Left lung (tissue), 4 donors: ENCODE measurements at regions not wholly inside any gene's neighbourhood (a gene's known extent, or its start where the extent isn't known, plus 50 kb on each side); places are given as distances from the start of the nearest gene placed in this dataset.

Experiments
- ATAC-seq: fragments of 200-7000 bp; cut with Tn5 transposase; one replicate; pipeline ENCODE4 v1.9.1; 2020; ENCODE audit warnings: moderate library complexity
- DNase-seq, 4 donors: peaks; one replicate each; pipeline ENCODE4 v3.0.0-alpha.2; 2013 to 2020
- H3K27ac ChIP-seq, 2 donors: fragments of 200-600 bp; sonication (generic) in 1 of 2; one replicate each; pipeline versions ENCODE4 v1.5.0 to v1.8.0; 2020 to 2021
- H3K27me3 ChIP-seq, 2 donors: fragments of 200-600 bp; sonication (generic) in 1 of 2; one replicate each; pipeline versions ENCODE4 v1.5.0 to v1.8.0; 2020 to 2021
- H3K36me3 ChIP-seq, 2 donors: fragments of 200-600 bp; sonication (generic) in 1 of 2; one replicate each; pipeline versions ENCODE4 v1.5.0 to v1.8.0; 2020 to 2021
- H3K4me1 ChIP-seq, 2 donors: fragments of 200-600 bp; one replicate each; pipeline ENCODE4 v1.8.0; 2021
- H3K4me3 ChIP-seq, 2 donors: fragments of 200-600 bp; sonication (generic) in 1 of 2; one replicate each; pipeline versions ENCODE4 v1.5.0 to v1.8.0; 2020 to 2021; ENCODE audit warnings: mild to moderate bottlenecking in 1 of 2
- H3K9me3 ChIP-seq, 2 donors: fragments of 200-600 bp; sonication (generic) in 1 of 2; one replicate each; pipeline versions ENCODE4 v1.5.0 to v1.8.0; 2020 to 2021
- intact Hi-C, 2 donors: fragments of 100-400 bp; cut with DNase I; formaldehyde crosslinking; loops; one replicate each; pipeline versions ENCODE4 v1.11.2 to v1.14.2; 2022
- TF ChIP-seq, protein P1 (sequence below), 2 donors: fragments of 200-600 bp; sonication (generic) in 1 of 2; IDR thresholded peaks; one replicate each; pipeline versions ENCODE4 v1.5.0 to v1.8.0; 2021; ENCODE audit warnings: antibody characterized with exemption in 2 of 2
- donor health status: DM: no; HTN: yes; CAD: no.
- donor health status: DM: no; HTN: no; CAD: no.

GRCh38 chr2:74078466-74078865 is 69.2 kb downstream of the BOLA3 start:
- Histone ChIP-seq H3K27me3 (no peaks in the 10 kb centered on the region), H3K27ac (no peak overlapping the region), H3K4me3 (no peak overlapping the region), H3K4me1 (peaks cover 3 to 11% of the 10 kb centered on the region in 2 donors), H3K36me3 (peaks cover 0 to 64% of the 10 kb centered on the region in 2 donors), H3K9me3 (no peaks in the 10 kb centered on the region)
- TF ChIP-seq, protein P1, sequence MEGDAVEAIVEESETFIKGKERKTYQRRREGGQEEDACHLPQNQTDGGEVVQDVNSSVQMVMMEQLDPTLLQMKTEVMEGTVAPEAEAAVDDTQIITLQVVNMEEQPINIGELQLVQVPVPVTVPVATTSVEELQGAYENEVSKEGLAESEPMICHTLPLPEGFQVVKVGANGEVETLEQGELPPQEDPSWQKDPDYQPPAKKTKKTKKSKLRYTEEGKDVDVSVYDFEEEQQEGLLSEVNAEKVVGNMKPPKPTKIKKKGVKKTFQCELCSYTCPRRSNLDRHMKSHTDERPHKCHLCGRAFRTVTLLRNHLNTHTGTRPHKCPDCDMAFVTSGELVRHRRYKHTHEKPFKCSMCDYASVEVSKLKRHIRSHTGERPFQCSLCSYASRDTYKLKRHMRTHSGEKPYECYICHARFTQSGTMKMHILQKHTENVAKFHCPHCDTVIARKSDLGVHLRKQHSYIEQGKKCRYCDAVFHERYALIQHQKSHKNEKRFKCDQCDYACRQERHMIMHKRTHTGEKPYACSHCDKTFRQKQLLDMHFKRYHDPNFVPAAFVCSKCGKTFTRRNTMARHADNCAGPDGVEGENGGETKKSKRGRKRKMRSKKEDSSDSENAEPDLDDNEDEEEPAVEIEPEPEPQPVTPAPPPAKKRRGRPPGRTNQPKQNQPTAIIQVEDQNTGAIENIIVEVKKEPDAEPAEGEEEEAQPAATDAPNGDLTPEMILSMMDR (IDR thresholded peaks at IDR 0.05) = no peak
- intact Hi-C loops = no loop called here
- no peak for DNase-seq
- ATAC-seq = no peak

DNA sequence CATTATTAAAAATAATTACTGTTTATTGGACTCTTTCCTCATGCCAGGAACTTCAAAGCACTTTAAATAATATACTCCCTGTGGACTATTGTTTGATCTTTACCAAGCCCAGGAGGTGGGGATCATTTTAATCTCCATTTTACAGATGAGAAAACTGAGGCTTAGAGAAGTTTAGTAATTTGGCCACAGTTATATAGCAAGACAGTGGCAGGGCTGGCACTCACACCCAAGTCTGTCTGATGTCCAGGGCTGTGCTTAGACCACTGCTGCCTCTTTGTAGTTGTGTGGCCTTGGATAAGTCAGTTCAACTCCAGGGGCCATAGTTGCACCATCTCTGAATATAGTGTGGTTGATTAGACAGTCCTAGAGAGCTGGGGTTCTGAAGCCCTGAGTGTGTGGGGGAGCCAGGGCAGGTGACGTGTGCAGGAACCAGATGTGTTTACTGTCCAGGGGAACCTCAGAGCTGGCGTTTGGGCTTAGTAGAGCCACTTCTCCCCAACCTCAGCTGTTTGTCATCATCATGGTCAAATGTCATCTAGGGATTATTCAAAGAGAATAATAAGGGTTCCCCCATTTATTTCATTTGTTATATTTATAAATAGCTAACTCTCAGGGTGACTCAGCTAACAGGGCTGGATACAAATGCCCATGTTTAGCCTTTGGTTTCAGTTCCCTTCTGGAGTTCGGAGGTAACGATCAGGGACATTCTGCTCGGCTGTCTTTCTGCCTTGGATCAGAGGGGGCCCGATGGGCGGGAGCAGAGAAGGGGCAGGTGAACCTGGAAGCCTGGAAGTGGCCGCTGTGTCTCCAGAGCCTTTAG is 68.0 kb downstream of the BOLA3 start:
- DNase-seq = no peak
- Histone ChIP-seq H3K36me3 (peaks cover 0 to 64% of the 10 kb centered on the region in 2 donors), H3K27ac (no peak overlapping the region), H3K27me3 (no peaks in the 10 kb centered on the region), H3K4me1 (peaks cover 3 to 9% of the 10 kb centered on the region in 2 donors), H3K9me3 (no peaks in the 10 kb centered on the region), H3K4me3 (no peak overlapping the region)
- TF ChIP-seq, protein P1 (IDR thresholded peaks at IDR 0.05) = no peak
- intact Hi-C loops = no loop called here
- peak; percentile 21 for ATAC-seq

GRCh38 chr2:74080346-74080745 is 67.4 kb downstream of the BOLA3 start:
- TF ChIP-seq, protein P1 (IDR thresholded peaks at IDR 0.05) = no peak
- H3K27me3 ChIP-seq = no peaks in the 10 kb centered on the region
- H3K27ac ChIP-seq = no peak overlapping the region
- H3K9me3 ChIP-seq = no peaks in the 10 kb centered on the region
- peaks cover 0 to 65% of the 10 kb centered on the region in 2 donors for H3K36me3 ChIP-seq
- no peak for ATAC-seq
- H3K4me1 ChIP-seq = peaks cover 3 to 9% of the 10 kb centered on the region in 2 donors
- no peak overlapping the region for H3K4me3 ChIP-seq
- no peak for DNase-seq
- intact Hi-C loops = no loop called here

- ATAC-seq (no peak), DNase-seq (no peak)
- peaks cover 0 to 70% of the 10 kb centered on the region in 2 donors for H3K36me3 ChIP-seq
- H3K4me1 ChIP-seq = peaks cover 0 to 7% of the 10 kb centered on the region in 2 donors
- no peaks in the 10 kb centered on the region for H3K27me3 ChIP-seq
- H3K9me3 ChIP-seq = no peaks in the 10 kb centered on the region
- no peak overlapping the region for H3K4me3 ChIP-seq
- TF ChIP-seq, protein P1 (IDR thresholded peaks at IDR 0.05) = no peak
- intact Hi-C loops = no loop called here
- H3K27ac ChIP-seq = no peak overlapping the region
Observed at GRCh38 chr2:74081030-74081762, 66.5 kb downstream of the BOLA3 start.

DNA sequence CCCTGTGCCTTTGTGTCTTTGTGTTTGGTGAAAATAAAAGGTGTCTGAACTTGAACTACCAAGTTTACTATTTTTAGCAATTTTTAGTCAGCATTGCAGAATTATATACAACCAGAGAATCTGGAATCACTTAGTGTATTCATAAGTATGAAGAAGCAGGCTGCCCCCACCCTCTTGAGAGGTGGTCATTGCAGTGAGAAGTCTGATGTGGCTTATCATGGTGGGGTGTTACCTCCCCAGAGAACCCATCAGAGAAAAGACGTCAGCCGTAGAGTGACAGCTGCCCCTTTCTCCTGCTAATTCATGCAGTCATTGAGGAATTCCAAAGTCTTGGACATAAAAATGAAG is 66.0 kb downstream of the BOLA3 start:
- H3K4me3 ChIP-seq = no peak overlapping the region
- ATAC-seq (no peak), DNase-seq (no peak)
- H3K9me3 ChIP-seq = no peaks in the 10 kb centered on the region
- peaks cover 0 to 70% of the 10 kb centered on the region in 2 donors for H3K36me3 ChIP-seq
- H3K27ac ChIP-seq = no peak overlapping the region
- H3K4me1 ChIP-seq = peaks cover 0 to 3% of the 10 kb centered on the region in 2 donors
- TF ChIP-seq, protein P1 (IDR thresholded peaks at IDR 0.05) = no peak
- H3K27me3 ChIP-seq = no peaks in the 10 kb centered on the region
- intact Hi-C loops = no loop called here
